ENCODE measurements at regions not wholly inside any gene's neighbourhood (a gene's known extent, or its start where the extent isn't known, plus 50 kb on each side); places are given as distances from the start of the nearest gene placed in this dataset.

- H3K4me2 ChIP-seq: no peak overlapping the region
- H4K20me1 ChIP-seq (ENCODE audit: insufficient read depth): no peaks in the 10 kb centered on the region
Observed at GRCh38 chr13:104701591-104701990, 1635.4 kb upstream of the SLC10A2 start.

GRCh38 chr13:104694397-104694796 lies 1628.2 kb upstream of the SLC10A2 start:
- Histone ChIP-seq H3K27me3 (ENCODE audit: insufficient read depth, low read depth) (no peaks in the 10 kb centered on the region), H3K36me3 (ENCODE audit: insufficient read depth) (no peaks in the 10 kb centered on the region), H3K4me2 (no peak overlapping the region), H3K9ac (no peak overlapping the region), H2AFZ (ENCODE audit: low read depth) (no peak overlapping the region), H3K27ac (no peak overlapping the region), H4K20me1 (ENCODE audit: insufficient read depth) (no peaks in the 10 kb centered on the region), H3K4me3 (IDR thresholded peaks at IDR 0.05; ENCODE audit: insufficient read depth, low read depth, low read length) (no peak overlapping the region), H3K4me1 (ENCODE audit: low read depth, poor library complexity, severe bottlenecking) (no peaks in the 10 kb centered on the region), H3K79me2 (ENCODE audit: insufficient read depth, low read depth) (no peaks in the 10 kb centered on the region)
- TF ChIP-seq CTCF (conservative IDR thresholded peaks at IDR 0.05; ENCODE audit: low read depth, low read length): no peak

More at GRCh38 chr13:104701591-104701990, 1635.4 kb upstream of the SLC10A2 start:
- H3K9ac ChIP-seq: no peak overlapping the region
- H3K36me3 ChIP-seq (ENCODE audit: insufficient read depth): no peaks in the 10 kb centered on the region
- H3K27ac ChIP-seq: no peak overlapping the region
- no peak overlapping the region for H2AFZ ChIP-seq (ENCODE audit: low read depth)
- H3K79me2 ChIP-seq (ENCODE audit: insufficient read depth, low read depth): no peaks in the 10 kb centered on the region
- no peak overlapping the region for H3K4me3 ChIP-seq (IDR thresholded peaks at IDR 0.05; ENCODE audit: insufficient read depth, low read depth, low read length)
- no peaks in the 10 kb centered on the region for H3K4me1 ChIP-seq (ENCODE audit: low read depth, poor library complexity, severe bottlenecking)
- TF ChIP-seq CTCF (conservative IDR thresholded peaks at IDR 0.05; ENCODE audit: low read depth, low read length): no peak
- no peaks in the 10 kb centered on the region for H3K27me3 ChIP-seq (ENCODE audit: insufficient read depth, low read depth)

- H3K9ac ChIP-seq: no peak overlapping the region
- H3K4me1 ChIP-seq (ENCODE audit: low read depth, poor library complexity, severe bottlenecking): no peaks in the 10 kb centered on the region
- no peaks in the 10 kb centered on the region for H3K36me3 ChIP-seq (ENCODE audit: insufficient read depth)
- no peak overlapping the region for H3K4me2 ChIP-seq
- H3K4me3 ChIP-seq (IDR thresholded peaks at IDR 0.05; ENCODE audit: insufficient read depth, low read depth, low read length): no peak overlapping the region
- H2AFZ ChIP-seq (ENCODE audit: low read depth): no peak overlapping the region
- no peak for TF ChIP-seq CTCF (conservative IDR thresholded peaks at IDR 0.05; ENCODE audit: low read depth, low read length)
- no peak overlapping the region for H3K27ac ChIP-seq
- no peaks in the 10 kb centered on the region for H4K20me1 ChIP-seq (ENCODE audit: insufficient read depth)
- H3K27me3 ChIP-seq (ENCODE audit: insufficient read depth, low read depth): no peaks in the 10 kb centered on the region
- no peaks in the 10 kb centered on the region for H3K79me2 ChIP-seq (ENCODE audit: insufficient read depth, low read depth)
Observed at GRCh38 chr13:104693126-104693525, 1626.9 kb upstream of the SLC10A2 start.

- Histone ChIP-seq H3K4me1 (ENCODE audit: low read depth, poor library complexity, severe bottlenecking) (no peaks in the 10 kb centered on the region), H3K36me3 (ENCODE audit: insufficient read depth) (no peaks in the 10 kb centered on the region), H3K27me3 (ENCODE audit: insufficient read depth, low read depth) (no peaks in the 10 kb centered on the region), H4K20me1 (ENCODE audit: insufficient read depth) (no peaks in the 10 kb centered on the region), H3K9ac (no peak overlapping the region), H3K4me2 (no peak overlapping the region), H2AFZ (ENCODE audit: low read depth) (no peak overlapping the region), H3K4me3 (IDR thresholded peaks at IDR 0.05; ENCODE audit: insufficient read depth, low read depth, low read length) (no peak overlapping the region), H3K79me2 (ENCODE audit: insufficient read depth, low read depth) (no peaks in the 10 kb centered on the region), H3K27ac (no peak overlapping the region)
- no peak for TF ChIP-seq CTCF (conservative IDR thresholded peaks at IDR 0.05; ENCODE audit: low read depth, low read length)
Observed at GRCh38 chr13:104691767-104692467, 1625.7 kb upstream of the SLC10A2 start.

All from KMS-11 (cell line).